HG03064 (cell line): ENCODE measurements at regions not wholly inside any gene's neighbourhood (a gene's known extent, or its start where the extent isn't known, plus 50 kb on each side); places are given as distances from the start of the nearest gene placed in this dataset.

Source experiments
- ATAC-seq: cut with Tn5 transposase; IDR thresholded peaks from one replicate; pipeline ENCODE4 v1.9.1; 2021; ENCODE audit warnings: low read depth; ENCODE audit not compliant: unreplicated experiment

- no peak for ATAC-seq
Observed at GRCh38 chr13:90950160-90950559, 397.3 kb upstream of the MIR17HG start.

DNA sequence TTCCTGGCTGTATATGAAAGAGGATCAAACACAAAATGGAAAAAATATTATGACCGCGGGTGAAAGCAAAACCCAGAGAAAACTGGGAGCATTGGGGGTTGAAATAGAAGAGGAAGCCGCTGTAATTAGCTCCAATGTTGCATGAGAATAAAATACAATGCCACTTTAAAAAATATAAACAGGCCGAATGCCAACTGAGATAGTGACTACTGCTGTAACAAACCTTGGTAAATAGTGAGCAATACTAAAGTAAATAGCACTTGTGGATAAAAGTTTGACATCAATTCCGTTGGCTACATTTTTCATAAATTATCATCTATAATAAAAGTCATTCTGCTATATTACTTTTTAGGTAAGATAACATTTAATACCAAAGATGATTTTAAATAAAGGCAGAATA lies 395.8 kb upstream of the MIR17HG start:
- no peak for ATAC-seq

GRCh38 chr13:90952326-90952725 lies 395.2 kb upstream of the MIR17HG start:
- ATAC-seq = no peak

DNA sequence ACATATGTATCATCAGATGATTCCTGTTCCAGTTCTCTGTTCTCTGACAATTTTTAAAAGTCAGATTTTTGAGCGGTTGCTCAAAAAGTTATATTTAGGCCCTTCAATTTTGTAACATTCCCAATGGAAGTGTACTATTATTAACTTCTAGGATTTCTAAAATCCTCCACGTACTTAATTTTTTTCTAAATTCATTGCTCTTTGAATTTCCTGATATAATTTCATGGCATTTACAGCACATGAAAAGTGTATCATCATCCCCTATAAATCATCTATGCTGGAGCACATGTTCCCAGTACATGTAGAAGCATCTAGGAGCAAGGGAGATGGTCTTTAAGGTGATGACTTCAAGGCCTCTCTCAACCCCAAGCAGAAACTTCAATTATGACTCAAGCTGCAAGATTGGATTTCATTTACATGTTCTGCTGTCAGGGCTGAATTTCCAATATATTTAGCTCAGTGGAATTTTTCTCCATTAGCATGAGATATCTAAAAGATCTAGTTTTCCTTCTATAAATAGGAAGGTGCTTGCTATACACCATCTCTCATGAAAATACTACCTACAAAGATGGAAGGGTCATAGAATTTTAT lies 392.8 kb upstream of the MIR17HG start:
- ATAC-seq = no peak

- ATAC-seq = no peak
Observed at GRCh38 chr13:90956031-90956430, 391.5 kb upstream of the MIR17HG start.

DNA sequence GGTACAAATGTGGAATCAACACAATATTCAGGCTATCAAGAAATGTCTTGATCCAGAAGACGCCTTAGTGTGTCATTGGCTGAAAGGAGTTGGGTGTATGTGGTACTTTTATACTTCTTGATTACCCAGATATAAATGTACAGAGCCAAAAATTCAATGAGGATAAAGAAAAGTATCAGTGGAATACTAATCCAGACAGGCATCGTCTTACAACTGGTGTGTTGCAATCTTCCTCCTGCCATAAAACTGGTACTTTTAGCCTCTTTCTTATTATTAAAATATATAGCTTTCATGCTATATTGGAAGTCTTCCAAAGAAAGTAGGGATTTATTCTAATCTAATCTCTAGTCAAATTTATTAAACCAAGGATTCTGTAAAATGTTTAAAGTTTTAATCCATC lies 388.6 kb upstream of the MIR17HG start:
- no peak for ATAC-seq

DNA sequence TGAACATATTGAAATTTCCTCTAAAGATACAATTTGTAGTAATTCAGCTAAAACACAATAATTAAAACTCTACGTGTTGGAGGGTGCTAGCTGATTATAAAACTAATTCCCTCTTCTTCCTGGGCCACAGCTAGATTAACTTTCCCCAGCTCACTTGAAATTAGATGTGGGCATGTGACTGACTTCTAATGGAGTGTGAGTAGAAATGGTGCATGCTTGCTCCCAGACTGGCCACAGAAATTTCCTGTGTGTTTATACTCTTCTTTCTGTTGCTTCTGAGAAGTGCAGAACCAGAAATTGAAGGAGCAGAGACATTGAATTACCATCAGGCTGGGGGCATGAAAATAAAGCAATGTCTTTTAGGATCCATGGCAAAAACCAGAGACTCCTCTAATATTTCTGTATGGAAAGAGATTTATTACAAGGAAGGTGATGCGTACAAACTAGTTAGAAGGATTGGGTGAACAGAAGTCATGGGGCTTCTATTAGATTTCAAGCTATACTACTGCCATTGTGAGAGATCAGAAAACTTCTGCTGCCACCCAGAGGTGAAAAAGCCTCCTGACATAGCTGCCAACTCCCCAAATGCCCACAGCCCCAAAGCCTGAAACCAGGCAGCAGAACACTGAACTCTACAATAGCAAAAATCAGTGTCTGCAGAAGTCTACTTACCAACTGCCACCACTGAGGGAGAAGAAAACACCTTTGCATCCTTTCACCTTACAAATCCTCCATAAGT lies 379.2 kb upstream of the MIR17HG start:
- ATAC-seq = no peak

- ATAC-seq = no peak
Observed at GRCh38 chr13:90974249-90974975, 373.1 kb upstream of the MIR17HG start.

GRCh38 chr13:90979059-90979458 lies 368.4 kb upstream of the MIR17HG start:
- ATAC-seq = no peak

DNA sequence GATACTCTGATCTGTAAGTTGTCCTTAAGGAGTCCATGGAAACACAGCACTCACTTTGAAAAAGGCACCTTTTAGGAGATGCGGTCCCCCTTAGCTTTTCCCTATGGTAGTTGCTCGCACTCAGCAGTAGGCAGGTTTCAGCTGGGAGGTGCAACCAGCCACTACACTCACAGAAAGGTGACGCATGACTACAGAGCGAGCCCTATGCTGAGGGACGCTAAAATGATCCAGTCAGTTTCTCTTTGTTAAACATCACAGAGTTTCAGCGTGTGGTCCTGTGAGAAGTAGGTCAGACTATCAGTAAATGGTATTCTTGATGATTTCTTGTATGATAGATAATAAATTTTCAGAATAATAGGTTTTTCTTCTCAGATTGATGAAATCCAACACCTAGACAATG lies 362.7 kb upstream of the MIR17HG start:
- ATAC-seq = no peak

- no peak for ATAC-seq
Observed at GRCh38 chr13:90995001-90995400, 352.5 kb upstream of the MIR17HG start.

DNA sequence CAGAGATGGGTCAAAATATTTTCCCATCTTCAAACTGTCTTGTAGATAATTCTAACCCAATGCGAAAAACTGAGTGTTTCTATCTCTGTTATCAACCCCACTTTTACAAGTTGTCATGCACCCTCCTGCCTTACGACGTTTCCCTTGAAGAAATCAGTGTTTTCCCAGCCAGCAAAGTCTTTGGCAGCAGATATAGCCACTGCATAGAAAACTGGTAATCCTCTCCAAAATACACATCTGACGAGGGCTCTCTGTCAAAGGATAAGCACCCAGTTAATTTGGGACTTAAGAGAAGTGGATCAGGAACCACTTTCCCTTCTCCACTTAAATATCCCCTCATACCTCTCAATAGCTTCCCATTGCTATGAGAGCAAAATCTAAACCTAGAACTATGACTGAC lies 351.9 kb upstream of the MIR17HG start:
- no peak for ATAC-seq

DNA sequence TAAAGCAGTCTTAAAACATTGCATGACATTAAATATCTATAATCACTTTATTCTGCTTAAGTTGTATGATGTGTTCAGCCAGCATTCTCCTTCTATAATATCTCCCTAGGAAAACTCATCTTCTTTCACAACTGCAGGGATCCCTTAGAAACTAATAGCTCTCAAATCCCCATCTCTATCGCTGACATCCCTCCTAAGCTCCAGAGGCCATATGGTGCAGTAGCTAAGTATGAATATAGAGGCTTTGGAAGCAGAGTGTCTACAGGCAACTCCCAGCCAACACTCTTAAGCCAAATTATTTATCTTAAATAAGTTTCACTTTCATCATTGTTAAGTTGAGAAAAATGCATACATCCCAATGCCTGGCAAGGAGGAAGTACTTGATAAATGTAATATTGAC lies 349.5 kb upstream of the MIR17HG start:
- no peak for ATAC-seq

- no peak for ATAC-seq
Observed at GRCh38 chr13:90999401-90999800, 348.1 kb upstream of the MIR17HG start.

DNA sequence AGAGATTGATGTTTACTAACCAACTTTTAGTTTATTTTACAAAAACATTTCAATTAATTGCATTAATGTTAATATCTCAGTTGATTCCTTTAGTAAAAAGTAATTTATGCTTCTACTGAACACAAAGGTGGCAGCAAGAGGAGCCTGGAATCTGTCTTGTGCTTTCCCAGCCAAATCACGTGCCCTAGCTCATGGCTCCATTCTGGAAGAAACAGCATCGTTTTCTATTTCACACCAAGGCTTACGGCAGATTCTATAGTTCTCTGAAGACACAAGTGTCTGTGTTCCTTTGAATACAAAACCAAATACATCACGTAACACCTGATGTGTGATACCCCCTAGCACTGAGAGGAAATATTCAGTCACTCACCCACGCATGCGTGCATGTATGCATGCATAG lies 346.1 kb upstream of the MIR17HG start:
- ATAC-seq = no peak

GRCh38 chr13:91014696-91015095 lies 332.8 kb upstream of the MIR17HG start:
- no peak for ATAC-seq

GRCh38 chr13:91017031-91017668 lies 330.3 kb upstream of the MIR17HG start:
- ATAC-seq = peak; percentile 99

DNA sequence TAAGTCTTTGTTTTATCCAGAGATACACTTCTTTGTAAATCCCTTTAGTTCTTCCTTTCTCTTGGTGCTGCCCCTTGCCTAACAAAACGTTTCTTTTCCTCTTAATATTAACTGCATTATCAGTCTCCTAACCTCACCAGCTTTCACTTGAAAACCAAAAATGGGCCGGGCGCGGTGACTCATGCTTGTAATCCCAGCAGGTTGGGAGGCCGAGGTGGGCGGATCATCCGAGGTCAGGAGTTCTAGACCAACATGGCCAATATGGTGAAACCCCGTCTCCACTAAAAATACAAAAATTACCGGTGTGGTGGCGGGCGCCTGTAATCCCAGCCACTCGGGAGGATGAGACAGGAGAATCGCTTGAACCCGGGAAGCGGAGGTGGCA lies 329.8 kb upstream of the MIR17HG start:
- ATAC-seq = peak; percentile 21

- no peak for ATAC-seq
Observed at GRCh38 chr13:91020461-91021034, 326.9 kb upstream of the MIR17HG start.

- ATAC-seq = no peak
Observed at GRCh38 chr13:91024157-91024792, 323.2 kb upstream of the MIR17HG start.

DNA sequence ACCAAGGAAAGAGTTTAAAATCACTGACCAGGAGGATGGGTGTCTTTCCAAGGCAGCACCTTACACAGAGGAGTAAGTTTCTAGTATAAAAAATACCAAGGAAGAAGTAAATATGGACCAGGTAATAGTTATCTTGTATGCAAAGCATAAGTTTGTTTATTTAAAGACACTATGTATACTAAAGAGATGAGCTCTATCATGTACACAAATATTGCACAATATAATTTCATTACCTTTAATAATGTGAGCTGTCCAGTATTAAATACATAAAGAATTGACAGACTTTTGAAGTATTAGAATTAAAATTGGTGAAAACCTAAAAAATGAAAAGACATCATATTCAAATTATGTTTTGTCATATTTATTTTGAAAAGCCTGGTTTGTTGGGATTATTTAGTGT lies 322.0 kb upstream of the MIR17HG start:
- ATAC-seq = no peak
